HG02981 (cell line): ENCODE measurements at regions not wholly inside any gene's neighbourhood (a gene's known extent, or its start where the extent isn't known, plus 50 kb on each side); places are given as distances from the start of the nearest gene placed in this dataset.
"Not testable (repeated sequence)": the region's sequence is repeated elsewhere in the genome, so short reads cannot be mapped to it uniquely, and the experiment has no call there.

ENCODE experiments used
- ATAC-seq: cut with Tn5 transposase; IDR thresholded peaks from one replicate; pipeline ENCODE4 v1.9.1; 2021; ENCODE audit warnings: mild to moderate bottlenecking, moderate library complexity; ENCODE audit not compliant: unreplicated experiment

DNA sequence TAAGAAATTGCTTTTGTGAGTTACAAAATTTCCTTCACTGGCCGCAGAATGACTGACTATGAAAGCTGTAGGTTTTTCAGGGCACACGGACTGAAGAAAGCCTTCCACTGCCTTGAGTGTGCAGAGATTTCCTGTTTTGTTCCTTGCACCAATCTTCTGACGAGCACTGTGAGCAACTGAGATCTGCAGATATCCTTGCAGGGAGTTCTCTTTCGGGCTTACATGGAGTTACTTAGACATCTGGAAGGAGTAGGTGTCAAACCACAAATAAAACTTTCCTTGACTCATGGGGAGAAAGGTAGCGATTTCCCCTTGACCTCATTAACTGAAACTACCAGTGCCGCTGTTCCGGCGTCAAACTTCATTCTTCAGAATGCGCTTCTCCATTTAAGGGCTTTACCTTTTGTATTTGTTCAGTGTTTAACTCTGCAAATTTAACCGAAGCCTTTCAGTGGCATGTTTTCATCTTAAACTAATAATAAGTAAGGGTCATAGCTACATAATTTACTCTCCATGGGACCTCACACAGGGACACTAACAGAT is 1175.3 kb downstream of the GATA3 start:
- no peak for ATAC-seq

DNA sequence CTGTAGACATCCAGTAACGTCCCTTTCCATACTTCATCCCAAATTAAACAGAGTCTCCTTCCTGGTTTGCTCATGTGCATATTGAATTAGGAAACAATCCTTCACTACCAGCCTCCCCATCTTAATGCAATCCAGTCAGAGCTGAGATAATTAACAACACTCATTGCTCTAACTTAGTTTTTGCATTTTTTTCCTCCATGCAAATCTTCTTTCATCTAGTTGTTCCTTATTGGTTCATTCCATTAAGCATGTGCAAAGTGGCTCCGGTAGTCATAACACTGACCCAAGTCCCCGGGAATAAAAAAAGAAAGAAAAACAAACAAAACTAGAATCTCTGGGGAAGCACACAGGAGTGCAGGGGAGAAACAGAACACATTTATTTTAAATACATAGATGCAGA is 1176.1 kb downstream of the GATA3 start:
- ATAC-seq, result no peak

DNA sequence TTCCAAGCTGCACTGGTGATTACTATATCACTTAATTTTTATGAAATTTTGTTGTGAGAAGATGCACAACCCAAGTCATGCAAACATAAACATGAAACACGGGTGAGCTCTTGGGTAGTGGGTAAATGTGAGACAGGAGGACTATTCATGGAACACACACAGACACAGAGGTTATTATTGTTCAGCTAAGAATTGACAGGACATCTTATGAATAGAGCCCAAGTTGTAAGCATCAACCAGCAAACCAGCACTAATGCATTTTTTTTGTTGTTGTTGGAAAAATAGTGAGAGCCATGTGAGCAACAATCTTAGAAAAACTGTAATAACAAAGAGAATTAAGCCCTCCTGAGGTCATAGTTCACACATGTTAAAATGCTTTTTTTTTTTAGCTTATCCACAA is 1179.7 kb downstream of the GATA3 start:
- no peak for ATAC-seq

DNA sequence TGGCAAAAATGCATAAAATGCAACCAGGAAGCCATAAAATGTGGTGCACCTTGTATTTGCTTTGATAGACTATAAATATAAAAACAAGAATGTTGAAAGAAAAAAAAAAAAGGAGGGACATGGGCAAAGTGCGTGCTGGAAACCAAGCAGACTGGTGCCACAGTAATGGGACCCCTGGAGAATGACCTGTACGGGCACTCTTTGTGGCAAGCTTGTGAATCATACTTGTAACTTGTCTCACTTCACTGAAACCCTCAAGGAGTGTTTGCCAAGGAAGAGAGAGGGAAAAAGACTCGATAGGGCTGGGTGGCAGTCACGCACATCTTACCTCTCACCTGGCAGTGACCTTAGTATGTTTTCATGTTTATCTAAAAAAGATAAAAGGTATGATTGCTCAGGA is 1183.6 kb downstream of the GATA3 start:
- ATAC-seq, result no peak

DNA sequence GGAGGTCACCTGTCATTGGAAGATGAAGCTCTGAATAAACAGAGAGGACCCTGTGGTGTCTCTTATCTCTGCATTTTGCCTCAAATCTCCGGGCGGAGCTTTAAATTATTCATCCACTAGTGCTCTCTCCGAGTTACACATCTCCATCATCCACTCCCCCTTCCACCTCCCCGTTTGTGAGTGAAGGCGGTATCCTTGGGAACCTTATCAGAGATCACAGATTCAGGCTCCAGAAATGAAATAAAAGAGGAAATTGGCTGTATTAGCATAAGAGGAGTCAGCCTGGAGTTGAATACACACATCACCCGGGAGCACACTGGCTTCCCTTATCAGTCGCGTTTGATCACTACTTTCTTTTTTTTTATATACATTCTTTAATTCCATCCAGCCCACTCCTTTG is 1184.8 kb downstream of the GATA3 start:
- ATAC-seq, result no peak

DNA sequence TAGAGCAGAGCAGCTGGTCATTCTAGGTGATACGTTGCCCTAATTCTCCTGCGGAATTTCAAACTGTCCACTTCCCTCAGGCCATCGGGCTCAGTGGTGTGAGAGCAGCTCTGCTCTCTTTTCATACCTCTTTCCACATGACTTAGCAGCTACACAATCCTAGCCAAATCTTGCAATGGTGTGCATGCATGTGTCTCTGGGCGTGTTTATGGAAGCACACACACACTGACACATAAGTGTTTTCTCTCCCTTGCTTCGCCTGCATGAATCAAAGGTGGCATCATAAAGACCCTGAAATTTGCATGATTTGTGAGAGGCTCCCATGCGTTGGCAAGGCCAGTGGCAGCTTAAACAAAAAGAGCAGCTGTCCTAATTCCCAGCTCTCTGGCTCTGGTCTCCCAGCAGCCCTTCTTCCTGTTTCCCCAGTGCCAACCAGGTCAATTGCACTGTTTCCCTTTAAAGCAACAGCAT is 1189.5 kb downstream of the GATA3 start:
- no peak for ATAC-seq

DNA sequence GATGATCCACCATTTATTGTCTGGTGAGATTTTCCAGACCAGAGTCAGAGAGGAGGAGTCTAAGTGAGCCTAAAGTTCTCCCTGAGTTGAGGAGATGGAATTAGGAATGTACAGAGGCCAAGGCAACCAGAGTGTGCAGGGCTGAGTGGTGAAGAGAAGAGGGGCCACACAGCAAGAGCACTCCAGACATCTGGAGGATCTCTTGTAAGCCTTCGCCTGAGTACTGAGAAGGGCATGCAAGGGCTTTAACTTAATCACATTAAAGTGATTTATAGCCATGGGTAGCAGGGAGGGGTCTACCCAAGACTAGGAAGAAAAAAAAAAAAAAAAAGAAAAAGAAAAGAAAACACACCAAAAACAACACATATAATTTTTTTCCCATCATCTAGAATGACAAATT is 1190.4 kb downstream of the GATA3 start:
- ATAC-seq, result no peak

DNA sequence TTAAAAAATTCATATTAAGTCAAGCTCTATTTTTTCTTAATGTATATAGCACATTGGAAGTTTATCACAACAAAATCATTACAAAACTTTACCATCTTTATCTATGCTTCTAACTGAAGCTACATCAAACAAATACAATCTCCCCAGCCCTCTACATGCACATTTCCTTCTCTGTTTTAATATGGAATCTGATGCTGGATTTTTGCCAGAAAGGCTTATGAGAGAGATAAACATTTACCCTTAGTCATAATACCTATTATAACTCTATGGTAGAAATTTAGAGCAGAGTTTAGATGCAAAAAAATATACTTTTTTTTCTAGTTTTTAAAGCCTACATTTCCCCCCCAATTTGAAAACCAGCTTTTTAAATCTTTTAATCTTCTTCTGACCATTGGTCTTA is 1198.6 kb downstream of the GATA3 start:
- no peak for ATAC-seq

DNA sequence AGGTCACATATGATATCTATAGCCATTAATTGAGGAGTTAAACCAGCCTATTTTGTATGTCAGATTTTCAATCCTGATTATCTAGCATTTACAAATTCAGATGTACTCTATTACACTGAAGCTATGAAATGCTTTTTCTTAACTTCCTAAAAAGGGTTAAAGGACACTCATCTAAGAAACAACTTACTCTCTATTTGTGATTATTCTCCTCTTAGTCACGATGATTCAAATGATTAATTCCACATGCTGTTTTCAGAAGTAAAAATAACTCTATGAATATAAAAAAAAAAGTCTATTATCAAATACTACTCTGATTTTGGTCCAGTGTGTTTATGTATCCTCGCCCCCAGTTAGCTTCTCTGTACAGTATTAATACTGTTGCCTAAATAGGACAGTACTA is 1199.9 kb downstream of the GATA3 start:
- ATAC-seq, result no peak

DNA sequence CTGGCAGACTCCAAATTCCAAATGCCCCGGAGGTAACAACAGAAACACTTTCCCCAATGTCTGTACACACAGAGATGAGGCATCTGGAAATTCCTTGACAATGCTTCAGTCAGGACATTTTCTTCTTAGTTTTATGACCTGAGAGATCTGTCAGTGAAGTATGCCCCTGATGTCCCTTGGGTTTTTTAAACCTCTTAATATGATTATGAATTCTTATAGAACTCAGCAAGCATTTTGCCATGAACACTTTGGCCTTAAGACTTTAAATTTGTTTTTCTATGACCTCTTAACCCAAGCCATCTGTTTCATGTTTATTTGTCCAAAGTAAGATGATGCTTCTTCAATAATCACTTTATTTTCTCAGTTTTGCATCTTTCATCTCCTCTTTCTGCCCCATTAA is 1206.2 kb downstream of the GATA3 start:
- no peak for ATAC-seq

DNA sequence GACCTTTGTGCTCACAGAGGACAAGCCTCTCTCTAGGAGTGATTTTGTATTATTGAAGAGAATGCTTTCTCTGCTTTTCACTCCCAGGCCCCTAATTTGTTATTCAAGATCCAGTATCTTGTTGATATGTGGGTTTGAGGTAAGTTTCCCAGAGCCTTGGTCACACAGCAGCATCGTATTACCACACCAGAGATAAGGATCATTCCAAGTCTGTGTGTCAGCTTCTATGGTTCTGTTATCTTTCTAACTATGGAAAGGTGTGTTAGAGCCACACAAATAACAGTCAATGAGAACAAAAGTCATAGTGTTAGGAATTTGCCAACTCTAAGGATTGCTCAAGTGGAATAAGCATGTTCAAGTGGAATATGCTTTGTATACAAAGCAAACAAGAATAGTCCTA is 1208.3 kb downstream of the GATA3 start:
- ATAC-seq, result no peak

DNA sequence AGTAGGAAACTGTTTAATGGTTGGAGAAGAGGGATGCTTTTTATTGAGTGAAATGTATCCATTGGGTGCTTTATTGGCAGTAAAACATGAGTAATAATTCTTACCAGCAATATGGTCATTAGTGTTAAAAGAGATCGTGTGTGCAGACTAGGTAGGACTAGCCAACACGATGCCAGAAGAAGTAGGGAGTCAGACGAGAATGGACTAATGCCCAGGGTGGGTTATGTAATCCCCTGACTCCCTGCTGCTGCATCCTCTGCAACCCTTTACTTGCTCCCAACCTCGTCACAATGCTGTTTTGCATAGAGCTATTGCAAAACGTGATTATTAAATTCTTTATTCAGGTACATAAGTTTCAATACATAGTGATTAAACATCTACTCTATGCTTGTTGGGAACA is 1213.7 kb downstream of the GATA3 start:
- no peak for ATAC-seq

DNA sequence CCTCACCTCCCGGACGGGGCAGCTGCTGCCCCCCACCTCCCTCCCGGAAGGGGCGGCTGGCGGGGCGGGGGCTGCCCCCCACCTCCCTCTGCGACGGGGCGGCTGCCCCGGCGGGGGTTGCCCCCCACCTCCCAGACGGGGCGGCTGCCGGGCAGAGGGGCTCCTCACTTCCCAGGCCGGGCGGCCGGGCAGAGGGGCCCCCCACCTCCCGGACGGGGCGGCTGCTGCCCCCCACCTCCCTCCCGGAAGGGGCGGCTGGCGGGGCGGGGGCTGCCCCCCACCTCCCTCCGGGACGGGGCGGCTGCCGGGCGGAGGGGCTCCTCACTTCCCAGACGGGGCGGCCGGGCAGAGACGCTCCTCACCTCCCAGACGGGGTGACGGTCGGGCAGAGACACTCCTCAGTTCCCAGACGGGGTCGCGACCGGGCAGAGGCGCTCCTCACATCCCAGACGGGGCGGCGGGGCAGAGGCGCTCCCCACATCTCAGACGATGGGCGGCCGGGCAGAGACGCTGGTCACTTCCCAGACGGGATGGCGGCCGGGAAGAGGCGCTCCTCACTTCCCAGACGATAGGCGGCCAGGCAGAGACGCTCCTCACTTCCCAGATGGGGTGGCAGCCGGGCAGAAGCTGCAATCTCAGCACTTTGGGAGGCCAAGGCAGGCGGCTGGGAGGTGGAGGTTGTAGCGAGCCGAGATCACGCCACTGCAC is 1218.8 kb downstream of the GATA3 start:
- ATAC-seq, result not testable (repeated sequence)

DNA sequence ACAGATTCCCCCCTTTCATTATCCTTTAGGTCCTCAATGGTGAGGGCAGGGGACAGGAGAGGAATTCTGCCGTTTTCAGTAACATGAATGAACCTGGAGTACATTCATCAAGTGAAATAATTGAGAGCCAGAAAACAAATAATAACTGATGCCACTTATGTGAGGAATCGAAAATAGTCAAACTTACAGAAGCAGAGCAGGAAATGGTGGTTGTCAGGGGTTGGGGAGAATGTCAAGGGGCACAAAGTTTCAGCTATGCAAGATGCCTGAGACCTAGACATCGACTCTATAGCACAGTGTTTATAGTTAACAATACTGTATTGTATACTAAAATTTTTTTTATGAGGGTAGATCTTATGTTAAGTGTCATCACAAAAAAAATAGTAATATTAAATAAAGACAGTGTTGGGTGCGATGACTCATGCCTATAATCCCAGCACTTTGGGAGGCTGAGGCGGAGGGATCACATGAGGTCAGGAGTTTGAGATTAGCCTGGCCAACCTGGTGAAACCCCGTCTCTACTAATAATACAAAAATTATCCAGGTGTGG is 1219.8 kb downstream of the GATA3 start:
- ATAC-seq, result no peak

DNA sequence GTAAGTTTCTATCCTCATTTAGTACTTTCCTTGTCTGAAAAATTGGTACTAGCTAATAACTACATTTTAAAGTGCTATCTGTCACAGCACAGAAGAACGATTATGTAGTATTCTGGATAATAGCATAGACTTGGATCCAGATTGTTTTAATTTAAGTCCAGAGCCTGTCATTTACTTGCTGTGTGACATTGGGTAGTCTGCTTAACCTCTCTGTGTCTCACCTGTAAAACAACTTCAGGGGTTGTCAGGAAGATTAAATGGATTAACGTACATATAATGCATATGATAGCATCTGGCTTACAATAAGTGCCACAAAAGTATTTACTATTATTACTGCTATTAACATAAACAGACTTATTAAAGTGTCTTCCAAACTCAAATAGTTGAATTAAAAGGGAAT is 1221.4 kb downstream of the GATA3 start:
- ATAC-seq, result no peak

DNA sequence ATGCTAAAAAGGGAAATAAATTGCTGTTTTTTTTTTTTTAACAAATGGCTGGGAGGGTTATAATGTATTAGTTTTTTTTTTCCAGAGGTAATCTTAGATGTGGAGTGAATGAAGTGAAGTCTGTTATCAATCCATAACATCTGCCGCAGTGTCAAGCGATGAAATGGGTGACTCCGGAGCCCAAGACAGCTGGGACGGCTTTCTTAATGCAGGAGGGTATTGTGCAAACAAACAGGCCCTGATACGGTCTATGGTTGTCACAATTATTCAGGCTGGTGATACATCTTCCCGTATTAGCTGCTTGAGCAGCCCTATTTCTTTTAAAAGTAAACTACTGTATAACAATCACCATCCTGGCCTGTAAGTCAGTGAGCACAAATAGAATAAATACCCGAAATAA is 1231.2 kb downstream of the GATA3 start:
- no peak for ATAC-seq

DNA sequence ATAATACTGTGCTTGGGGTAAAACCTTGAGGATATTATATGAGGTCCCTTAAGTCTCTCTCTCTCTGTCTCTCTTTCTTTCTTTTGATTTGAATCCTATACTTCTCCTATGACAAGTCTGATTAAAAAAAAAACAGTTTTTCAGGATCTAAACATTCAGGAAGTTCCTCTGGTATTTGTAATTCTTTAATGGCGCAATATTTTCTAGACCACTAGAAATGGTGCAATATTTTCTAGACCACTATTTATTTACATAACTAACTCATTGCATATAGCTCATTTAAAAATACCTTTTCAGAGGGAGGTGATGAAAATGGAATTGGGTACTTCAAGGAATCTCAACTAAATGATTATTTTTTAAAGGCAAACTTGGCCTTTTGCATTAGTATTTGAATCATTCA is 1235.3 kb downstream of the GATA3 start:
- no peak for ATAC-seq

DNA sequence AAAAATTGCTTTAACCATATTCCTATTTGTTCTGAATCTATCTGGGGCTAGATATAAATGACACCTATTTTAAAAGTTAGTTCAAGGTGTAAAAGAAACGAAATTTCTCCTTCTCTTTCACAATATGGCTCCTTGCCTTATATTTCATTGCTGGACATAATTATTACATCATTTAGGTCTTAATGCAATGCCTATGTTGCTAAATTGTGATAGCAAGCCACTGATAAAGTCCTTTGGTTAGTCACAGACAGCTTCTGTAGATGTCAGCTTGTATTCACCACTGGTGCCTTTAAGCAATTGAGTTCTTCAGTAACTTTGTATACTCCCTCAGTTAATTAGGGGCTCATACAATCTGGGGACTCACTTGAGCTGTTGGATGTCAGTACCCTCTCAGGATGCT is 1236.6 kb downstream of the GATA3 start:
- ATAC-seq, result no peak

DNA sequence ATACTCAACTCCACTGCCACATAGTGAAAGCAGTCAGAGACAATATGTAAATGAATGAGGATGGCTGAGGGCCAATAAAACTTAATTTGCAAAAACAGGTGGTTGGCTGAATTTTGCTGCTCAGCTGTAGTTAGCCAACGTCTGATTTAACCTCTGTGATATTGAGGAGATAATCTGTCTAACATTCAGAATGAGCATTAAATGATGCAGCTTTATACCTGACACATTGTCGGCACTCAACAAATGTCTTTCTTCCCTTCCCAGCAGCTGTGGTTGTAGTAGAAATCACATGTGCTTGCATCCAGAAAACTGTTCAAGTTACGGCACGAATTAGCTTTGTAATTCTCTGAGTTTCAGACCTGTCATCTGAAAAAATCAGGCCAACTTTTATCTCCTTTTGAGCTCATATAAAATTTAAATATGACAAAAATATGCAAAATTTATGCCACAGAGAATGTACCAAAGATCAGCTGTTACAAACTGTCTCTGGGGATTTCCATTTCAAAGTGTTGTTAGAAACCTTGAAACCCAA is 1239.7 kb downstream of the GATA3 start:
- ATAC-seq, result peak; percentile 37

DNA sequence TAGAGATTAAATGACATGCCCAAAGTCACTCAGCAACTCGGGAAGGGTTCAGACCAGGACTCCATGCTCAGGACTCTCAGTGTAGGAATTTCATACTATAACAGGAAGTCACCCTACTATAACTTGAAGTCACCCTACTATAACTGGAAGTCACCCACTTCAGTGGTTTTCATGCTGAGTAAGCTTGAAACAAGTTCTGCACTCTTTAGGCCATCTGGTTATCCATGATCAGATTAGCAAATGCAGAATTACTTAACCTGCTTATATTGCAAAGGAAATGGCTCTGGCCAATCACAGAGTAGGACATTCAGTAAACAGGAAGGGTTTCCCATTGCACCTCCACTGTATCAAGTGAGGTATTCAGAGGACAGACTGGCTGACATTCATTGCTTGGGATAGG is 1240.4 kb downstream of the GATA3 start:
- ATAC-seq, result peak; percentile 76

DNA sequence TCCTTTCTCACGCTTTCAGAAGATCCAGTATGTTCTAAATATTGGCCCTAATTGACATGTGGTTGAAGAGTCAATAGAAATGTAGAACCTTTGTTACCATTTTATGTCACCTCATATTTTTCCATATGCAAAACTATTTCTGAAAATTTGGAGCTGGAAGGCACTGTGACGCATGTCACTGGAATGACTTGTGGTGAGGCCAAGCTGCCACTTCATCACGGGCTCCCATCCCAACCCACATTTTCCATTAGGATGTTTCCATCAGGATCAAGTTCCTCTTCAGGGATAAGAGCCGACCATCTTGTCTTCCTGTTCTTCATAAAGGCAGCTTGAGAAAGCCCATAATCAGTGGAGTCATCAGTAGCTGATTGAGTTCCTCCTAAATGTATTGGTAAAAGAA is 1241.7 kb downstream of the GATA3 start:
- ATAC-seq, result no peak

DNA sequence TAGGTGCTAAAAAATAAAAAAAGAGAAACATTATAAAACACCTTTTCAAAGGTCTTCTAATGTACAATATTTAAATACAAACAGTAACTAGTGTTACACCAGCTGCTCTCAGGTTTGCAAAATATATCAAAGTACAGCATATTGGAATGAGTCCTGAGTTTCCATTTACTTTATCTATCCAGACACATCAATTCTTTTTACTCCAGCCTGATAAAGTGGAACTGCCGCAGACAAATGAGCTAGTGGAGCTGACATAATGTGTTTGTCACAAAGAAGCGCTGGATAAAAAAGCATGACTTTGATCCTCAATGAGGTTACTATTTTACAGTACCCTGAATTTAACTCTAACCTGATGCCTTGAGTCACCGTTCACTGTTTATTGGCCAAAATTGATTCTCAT is 1243.1 kb downstream of the GATA3 start:
- ATAC-seq, result no peak
